Ammon's horn (tissue), 1 donor: ENCODE measurements at regions not wholly inside any gene's neighbourhood (a gene's known extent, or its start where the extent isn't known, plus 50 kb on each side); places are given as distances from the start of the nearest gene placed in this dataset.
A peak's percentile ranks its signal among the peaks of the same experiment; 100 is the strongest.

Source experiments
- DNase-seq: peaks from one replicate; pipeline ENCODE4 v3.0.0-alpha.2; 2016; ENCODE audit warnings: low spot score

- no peak for DNase-seq
Measured at GRCh38 chr14:94717808-94718207, 52.1 kb downstream of the GSC start.

- DNase-seq, result no peak
Measured at GRCh38 chr14:94716976-94717375, 52.9 kb downstream of the GSC start.

- no peak for DNase-seq
Measured at GRCh38 chr14:94713115-94713514, 56.8 kb downstream of the GSC start.

GRCh38 chr14:94710731-94711130, 59.2 kb downstream of the GSC start:
- DNase-seq, result no peak

GRCh38 chr14:94707494-94707893, 62.4 kb downstream of the GSC start:
- no peak for DNase-seq

GRCh38 chr14:94706133-94706532, 63.8 kb downstream of the GSC start:
- no peak for DNase-seq

- no peak for DNase-seq
Measured at GRCh38 chr14:94702629-94703028, 67.3 kb downstream of the GSC start.

GRCh38 chr14:94701861-94702370, 68.0 kb downstream of the GSC start:
- no peak for DNase-seq

GRCh38 chr14:94700336-94700735, 69.6 kb downstream of the GSC start:
- DNase-seq, result no peak

GRCh38 chr14:94699831-94700230, 70.1 kb downstream of the GSC start:
- no peak for DNase-seq

GRCh38 chr14:94697773-94698556, 71.9 kb downstream of the GSC start:
- no peak for DNase-seq

GRCh38 chr14:94696518-94696917, 73.4 kb downstream of the GSC start:
- DNase-seq, result no peak

GRCh38 chr14:94695231-94695630, 74.7 kb downstream of the GSC start:
- DNase-seq, result no peak

GRCh38 chr14:94691660-94692034, 78.3 kb downstream of the GSC start:
- DNase-seq, result no peak

- DNase-seq, result no peak
Measured at GRCh38 chr14:94690896-94691659, 78.8 kb downstream of the GSC start.

GRCh38 chr14:94690486-94690885, 78.3 kb downstream of the SERPINA3 start:
- DNase-seq, result no peak

- DNase-seq, result no peak
Measured at GRCh38 chr14:94689985-94690400, 77.8 kb downstream of the SERPINA3 start.

GRCh38 chr14:94689218-94689984, 77.2 kb downstream of the SERPINA3 start:
- DNase-seq, result peak; percentile 66

GRCh38 chr14:94686511-94687160, 74.4 kb downstream of the SERPINA3 start:
- no peak for DNase-seq

- no peak for DNase-seq
Measured at GRCh38 chr14:94685681-94686485, 73.7 kb downstream of the SERPINA3 start.

- no peak for DNase-seq
Measured at GRCh38 chr14:94685166-94685581, 73.0 kb downstream of the SERPINA3 start.
